K562 (cell line): ENCODE measurements at regions not wholly inside any gene's neighbourhood (a gene's known extent, or its start where the extent isn't known, plus 50 kb on each side); places are given as distances from the start of the nearest gene placed in this dataset.

Source experiments
- ARID2 ChIP-seq: fragments of 450-650 bp; IDR thresholded peaks from 2 replicates; pipeline ENCODE4 v1.6.1; 2017; ENCODE audit warnings: antibody characterized with exemption, mild to moderate bottlenecking
- CHCHD3 ChIP-seq: fragments of 250-450 bp; sonication (Bioruptor Pico); IDR thresholded peaks from 2 replicates; pipeline ENCODE4 v2.1.2; 2022; ENCODE audit warnings: mild to moderate bottlenecking
- CHD4 ChIP-seq: fragments of 200-600 bp; sonication (generic); IDR thresholded peaks from 3 replicates; pipeline ENCODE4 v1.6.1; 2012; ENCODE audit warnings: low read depth, mild to moderate bottlenecking, mixed read lengths, low read length, inconsistent platforms; ENCODE audit not compliant: insufficient read depth, insufficient replicate concordance, poor library complexity, severe bottlenecking
- GATA2 ChIP-seq: sonication (generic); formaldehyde crosslinking; IDR thresholded peaks from 2 replicates; pipeline ENCODE4 v1.4.0; 2020; ENCODE audit warnings: mild to moderate bottlenecking, missing genetic modification reagents
- PTRF ChIP-seq: fragments of 450-650 bp; IDR thresholded peaks from 2 replicates; pipeline ENCODE4 v1.6.1; 2016; ENCODE audit warnings: mild to moderate bottlenecking, missing genetic modification characterization, missing compliant biosample characterization
- TAL1 ChIP-seq: fragments of 450-650 bp; IDR thresholded peaks from 2 replicates; pipeline ENCODE4 v1.6.1; 2016; ENCODE audit warnings: mild to moderate bottlenecking
- TCF7 ChIP-seq: sonication (generic); IDR thresholded peaks from 2 replicates; pipeline ENCODE4 v1.6.1; 2016; ENCODE audit warnings: antibody characterized with exemption, borderline replicate concordance
- TEAD4 ChIP-seq, 2 experiments: sonication (generic) in 1 of 2; formaldehyde crosslinking in 1 of 2; IDR thresholded peaks; 2 replicates each; pipeline versions ENCODE4 v1.6.1 to v1.8.0; 2012 to 2022; ENCODE audit warnings: borderline replicate concordance in 1 of 2, inconsistent platforms in 1 of 2, low read length in 1 of 2, mild to moderate bottlenecking in 1 of 2, missing genetic modification reagents in 1 of 2
- YY1 ChIP-seq, 3 experiments: IDR thresholded peaks; 2 replicates each; pipeline ENCODE4 v1.6.1; 2011; ENCODE audit warnings: low read length in 2 of 3, mild to moderate bottlenecking in 2 of 3, moderate library complexity in 2 of 3, borderline replicate concordance in 1 of 3, control low read depth in 1 of 3, low read depth in 1 of 3; ENCODE audit not compliant: insufficient read depth in 3 of 3, insufficient replicate concordance in 2 of 3, control insufficient read depth in 1 of 3, insufficient read length in 1 of 3; ENCODE audit errors: extremely low read depth in 1 of 3
- ZNF224 ChIP-seq: sonication (generic); formaldehyde crosslinking; IDR thresholded peaks from 2 replicates; pipeline ENCODE4 v1.8.0; 2022; ENCODE audit warnings: mild to moderate bottlenecking, missing genetic modification reagents
- ZNF584 ChIP-seq: fragments of 200-800 bp; sonication (Bioruptor generic); IDR thresholded peaks from 2 replicates; pipeline ENCODE4 v1.6.1; 2016; ENCODE audit warnings: low read depth, mild to moderate bottlenecking, missing genetic modification characterization, missing compliant biosample characterization
- ZNF668 ChIP-seq: fragments of 250-450 bp; sonication (Bioruptor Pico); IDR thresholded peaks from 2 replicates; pipeline ENCODE4 v1.8.0; 2022; ENCODE audit warnings: mild to moderate bottlenecking, inconsistent platforms
- TF ChIP-seq, protein P1 (sequence below): sonication (generic); formaldehyde crosslinking; IDR thresholded peaks from 2 replicates; pipeline ENCODE4 v1.8.0; 2023; ENCODE audit warnings: mild to moderate bottlenecking, missing genetic modification reagents
- TF ChIP-seq, protein P2 (sequence below): fragments of 150-350 bp; IDR thresholded peaks from 2 replicates; pipeline ENCODE4 v1.6.1; 2014; ENCODE audit warnings: low read depth, mild to moderate bottlenecking, low read length, borderline replicate concordance
- TF ChIP-seq, protein P3 (sequence below): fragments of 450-650 bp; IDR thresholded peaks from 2 replicates; pipeline ENCODE4 v1.6.1; 2016
- TF ChIP-seq, protein P4 (sequence below): fragments of 250-450 bp; sonication (Bioruptor Pico); IDR thresholded peaks from 2 replicates; pipeline ENCODE4 v1.8.0; 2021; ENCODE audit warnings: moderate library complexity, mild to moderate bottlenecking, inconsistent platforms

DNA sequence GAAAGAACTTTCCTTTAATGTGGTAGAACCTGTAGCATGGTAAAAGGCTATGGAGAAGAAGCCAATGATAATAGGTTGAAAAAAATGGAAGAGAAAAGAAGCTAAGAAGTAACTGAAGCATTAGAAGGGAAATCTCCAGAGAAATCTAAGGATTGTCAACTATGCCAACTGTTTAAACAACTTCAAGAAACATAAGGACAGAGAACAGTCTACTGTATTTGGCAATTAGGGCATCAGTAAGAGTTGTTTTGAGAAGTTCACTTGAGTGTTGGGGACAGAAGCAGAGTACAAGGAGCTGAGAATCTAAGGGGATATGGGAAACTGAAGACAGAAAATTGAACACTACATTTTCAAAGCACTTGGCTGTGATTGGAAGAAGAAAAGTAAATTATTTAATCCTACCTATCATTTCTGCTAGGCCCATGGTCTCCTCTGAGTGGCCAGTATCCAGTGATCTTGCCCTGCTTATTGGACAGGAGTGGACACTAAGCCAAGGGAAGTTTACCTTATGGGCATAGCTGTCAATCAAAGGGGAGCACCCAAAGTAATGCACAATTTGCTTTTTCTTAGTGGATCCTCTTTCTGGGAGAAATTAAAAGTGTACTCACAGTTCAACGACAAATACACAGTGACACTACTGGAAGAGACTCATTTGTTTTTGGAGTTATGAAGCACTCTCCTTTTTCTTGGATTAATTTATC, 56.4 kb upstream of the CCDC71L start (continued):
- TF ChIP-seq, protein P1, sequence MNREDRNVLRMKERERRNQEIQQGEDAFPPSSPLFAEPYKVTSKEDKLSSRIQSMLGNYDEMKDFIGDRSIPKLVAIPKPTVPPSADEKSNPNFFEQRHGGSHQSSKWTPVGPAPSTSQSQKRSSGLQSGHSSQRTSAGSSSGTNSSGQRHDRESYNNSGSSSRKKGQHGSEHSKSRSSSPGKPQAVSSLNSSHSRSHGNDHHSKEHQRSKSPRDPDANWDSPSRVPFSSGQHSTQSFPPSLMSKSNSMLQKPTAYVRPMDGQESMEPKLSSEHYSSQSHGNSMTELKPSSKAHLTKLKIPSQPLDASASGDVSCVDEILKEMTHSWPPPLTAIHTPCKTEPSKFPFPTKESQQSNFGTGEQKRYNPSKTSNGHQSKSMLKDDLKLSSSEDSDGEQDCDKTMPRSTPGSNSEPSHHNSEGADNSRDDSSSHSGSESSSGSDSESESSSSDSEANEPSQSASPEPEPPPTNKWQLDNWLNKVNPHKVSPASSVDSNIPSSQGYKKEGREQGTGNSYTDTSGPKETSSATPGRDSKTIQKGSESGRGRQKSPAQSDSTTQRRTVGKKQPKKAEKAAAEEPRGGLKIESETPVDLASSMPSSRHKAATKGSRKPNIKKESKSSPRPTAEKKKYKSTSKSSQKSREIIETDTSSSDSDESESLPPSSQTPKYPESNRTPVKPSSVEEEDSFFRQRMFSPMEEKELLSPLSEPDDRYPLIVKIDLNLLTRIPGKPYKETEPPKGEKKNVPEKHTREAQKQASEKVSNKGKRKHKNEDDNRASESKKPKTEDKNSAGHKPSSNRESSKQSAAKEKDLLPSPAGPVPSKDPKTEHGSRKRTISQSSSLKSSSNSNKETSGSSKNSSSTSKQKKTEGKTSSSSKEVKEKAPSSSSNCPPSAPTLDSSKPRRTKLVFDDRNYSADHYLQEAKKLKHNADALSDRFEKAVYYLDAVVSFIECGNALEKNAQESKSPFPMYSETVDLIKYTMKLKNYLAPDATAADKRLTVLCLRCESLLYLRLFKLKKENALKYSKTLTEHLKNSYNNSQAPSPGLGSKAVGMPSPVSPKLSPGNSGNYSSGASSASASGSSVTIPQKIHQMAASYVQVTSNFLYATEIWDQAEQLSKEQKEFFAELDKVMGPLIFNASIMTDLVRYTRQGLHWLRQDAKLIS (CRISPR knock-in tag): peak; percentile 27; the same call in 1 of the 2 replicates
- TF ChIP-seq PTRF (tag) (peak; percentile 51; the same call in 1 of the 2 replicates), ARID2 (no peak), ZNF668 (CRISPR knock-in tag) (no peak), TCF7 (no peak), ZNF224 (no peak), CHCHD3 (CRISPR knock-in tag) (no peak), TEAD4 (IDR thresholded peaks at IDR 0.05; ENCODE audit: low read length) (no peak), TEAD4 (CRISPR knock-in tag; IDR thresholded peaks at IDR 0.05; ENCODE audit: borderline replicate concordance) (no peak), CHD4 (peak; percentile 29), ZNF584 (CRISPR knock-in tag) (no peak), GATA2 (CRISPR knock-in tag) (no peak), YY1 (IDR thresholded peaks at IDR 0.05; ENCODE audit: borderline replicate concordance in 1 of 3, control insufficient read depth in 1 of 3, extremely low read depth in 1 of 3, insufficient read depth in 3 of 3, insufficient read length in 1 of 3, insufficient replicate concordance in 2 of 3, low read depth in 1 of 3, low read length in 2 of 3) (no peak), TAL1 (no peak)
- TF ChIP-seq, protein P2, sequence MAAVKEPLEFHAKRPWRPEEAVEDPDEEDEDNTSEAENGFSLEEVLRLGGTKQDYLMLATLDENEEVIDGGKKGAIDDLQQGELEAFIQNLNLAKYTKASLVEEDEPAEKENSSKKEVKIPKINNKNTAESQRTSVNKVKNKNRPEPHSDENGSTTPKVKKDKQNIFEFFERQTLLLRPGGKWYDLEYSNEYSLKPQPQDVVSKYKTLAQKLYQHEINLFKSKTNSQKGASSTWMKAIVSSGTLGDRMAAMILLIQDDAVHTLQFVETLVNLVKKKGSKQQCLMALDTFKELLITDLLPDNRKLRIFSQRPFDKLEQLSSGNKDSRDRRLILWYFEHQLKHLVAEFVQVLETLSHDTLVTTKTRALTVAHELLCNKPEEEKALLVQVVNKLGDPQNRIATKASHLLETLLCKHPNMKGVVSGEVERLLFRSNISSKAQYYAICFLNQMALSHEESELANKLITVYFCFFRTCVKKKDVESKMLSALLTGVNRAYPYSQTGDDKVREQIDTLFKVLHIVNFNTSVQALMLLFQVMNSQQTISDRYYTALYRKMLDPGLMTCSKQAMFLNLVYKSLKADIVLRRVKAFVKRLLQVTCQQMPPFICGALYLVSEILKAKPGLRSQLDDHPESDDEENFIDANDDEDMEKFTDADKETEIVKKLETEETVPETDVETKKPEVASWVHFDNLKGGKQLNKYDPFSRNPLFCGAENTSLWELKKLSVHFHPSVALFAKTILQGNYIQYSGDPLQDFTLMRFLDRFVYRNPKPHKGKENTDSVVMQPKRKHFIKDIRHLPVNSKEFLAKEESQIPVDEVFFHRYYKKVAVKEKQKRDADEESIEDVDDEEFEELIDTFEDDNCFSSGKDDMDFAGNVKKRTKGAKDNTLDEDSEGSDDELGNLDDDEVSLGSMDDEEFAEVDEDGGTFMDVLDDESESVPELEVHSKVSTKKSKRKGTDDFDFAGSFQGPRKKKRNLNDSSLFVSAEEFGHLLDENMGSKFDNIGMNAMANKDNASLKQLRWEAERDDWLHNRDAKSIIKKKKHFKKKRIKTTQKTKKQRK: no peak
- TF ChIP-seq, protein P3, sequence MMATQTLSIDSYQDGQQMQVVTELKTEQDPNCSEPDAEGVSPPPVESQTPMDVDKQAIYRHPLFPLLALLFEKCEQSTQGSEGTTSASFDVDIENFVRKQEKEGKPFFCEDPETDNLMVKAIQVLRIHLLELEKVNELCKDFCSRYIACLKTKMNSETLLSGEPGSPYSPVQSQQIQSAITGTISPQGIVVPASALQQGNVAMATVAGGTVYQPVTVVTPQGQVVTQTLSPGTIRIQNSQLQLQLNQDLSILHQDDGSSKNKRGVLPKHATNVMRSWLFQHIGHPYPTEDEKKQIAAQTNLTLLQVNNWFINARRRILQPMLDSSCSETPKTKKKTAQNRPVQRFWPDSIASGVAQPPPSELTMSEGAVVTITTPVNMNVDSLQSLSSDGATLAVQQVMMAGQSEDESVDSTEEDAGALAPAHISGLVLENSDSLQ: peak; percentile 96
- TF ChIP-seq, protein P4, sequence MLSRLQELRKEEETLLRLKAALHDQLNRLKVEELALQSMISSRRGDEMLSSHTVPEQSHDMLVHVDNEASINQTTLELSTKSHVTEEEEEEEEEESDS (CRISPR knock-in tag): no peak
